NCI-H510A treated with DMSO at 0.1 percent for 48 hours (cell line): ENCODE measurements at regions not wholly inside any gene's neighbourhood (a gene's known extent, or its start where the extent isn't known, plus 50 kb on each side); places are given as distances from the start of the nearest gene placed in this dataset.
"Not testable (repeated sequence)": the region's sequence is repeated elsewhere in the genome, so short reads cannot be mapped to it uniquely, and the experiment has no call there.

Experiments used
- DNase-seq: peaks from one replicate; lab custom pipeline; 2025; lab: John Stamatoyannopoulos, UW

- DNase-seq = no peak
These were observed 393.6 kb upstream of the PROK2 start for GRCh38 chr3:72178463-72179106.

GRCh38 chr3:72177075-72178050, 392.4 kb upstream of the PROK2 start:
- no peak for DNase-seq

GRCh38 chr3:72176537-72177041, 391.6 kb upstream of the PROK2 start:
- DNase-seq = no peak

- no peak for DNase-seq
These were observed 390.4 kb upstream of the PROK2 start for GRCh38 chr3:72175296-72175858.

GRCh38 chr3:72174890-72175289, 389.9 kb upstream of the PROK2 start:
- DNase-seq = no peak

- DNase-seq = no peak
These were observed 389.1 kb upstream of the PROK2 start for GRCh38 chr3:72174040-72174439.

GRCh38 chr3:72171946-72172345, 387.0 kb upstream of the PROK2 start:
- no peak for DNase-seq

- DNase-seq = no peak
These were observed 386.5 kb upstream of the PROK2 start for GRCh38 chr3:72171463-72171881.

- no peak for DNase-seq
These were observed 384.9 kb upstream of the PROK2 start for GRCh38 chr3:72169561-72170472.

GRCh38 chr3:72169120-72169519, 384.2 kb upstream of the PROK2 start:
- no peak for DNase-seq

- no peak for DNase-seq
These were observed 380.9 kb upstream of the PROK2 start for GRCh38 chr3:72165808-72166207.

- DNase-seq = no peak
These were observed 380.4 kb upstream of the PROK2 start for GRCh38 chr3:72165317-72165716.

GRCh38 chr3:72164635-72164978, 379.7 kb upstream of the PROK2 start:
- no peak for DNase-seq

- DNase-seq = no peak
These were observed 379.1 kb upstream of the PROK2 start for GRCh38 chr3:72163809-72164634.

- no peak for DNase-seq
These were observed 377.8 kb upstream of the PROK2 start for GRCh38 chr3:72162649-72163184.

- DNase-seq = peak; percentile 31
These were observed 377.1 kb upstream of the PROK2 start for GRCh38 chr3:72161881-72162595.

GRCh38 chr3:72161285-72161684, 376.3 kb upstream of the PROK2 start:
- DNase-seq = not testable (repeated sequence)

GRCh38 chr3:72160351-72160750, 375.4 kb upstream of the PROK2 start:
- DNase-seq = no peak

- no peak for DNase-seq
These were observed 374.5 kb upstream of the PROK2 start for GRCh38 chr3:72159487-72159886.
